GM18519 (cell line): ENCODE measurements at regions not wholly inside any gene's neighbourhood (a gene's known extent, or its start where the extent isn't known, plus 50 kb on each side); places are given as distances from the start of the nearest gene placed in this dataset.

Experiments
- ATAC-seq: cut with Tn5 transposase; IDR thresholded peaks from one replicate; pipeline ENCODE4 v1.9.1; 2021; ENCODE audit warnings: mild to moderate bottlenecking, moderate library complexity; ENCODE audit not compliant: unreplicated experiment, low FRiP score

- no peak for ATAC-seq
These were observed 182.3 kb upstream of the SOX9 start for GRCh38 chr17:71938340-71939010.

DNA sequence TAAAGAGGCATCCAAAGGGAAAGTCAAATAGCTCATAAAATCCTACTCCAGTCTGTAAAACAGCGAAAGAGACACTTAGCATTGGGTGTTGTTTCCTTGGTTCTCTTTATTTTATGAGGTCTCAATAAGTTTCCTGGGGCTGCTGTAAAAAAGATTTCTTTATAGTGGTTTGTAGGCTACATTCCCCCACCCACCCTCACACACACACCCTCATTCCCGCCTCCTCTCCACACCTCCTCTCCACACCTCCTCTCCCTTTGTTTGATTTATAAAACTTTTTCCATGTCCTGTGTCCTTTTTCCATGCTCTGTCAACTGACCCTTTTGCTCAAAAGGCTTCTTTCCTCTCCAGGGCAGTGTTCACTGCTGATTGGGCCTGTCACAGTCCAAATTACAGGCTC, 178.9 kb upstream of the SOX9 start:
- ATAC-seq, result no peak

DNA sequence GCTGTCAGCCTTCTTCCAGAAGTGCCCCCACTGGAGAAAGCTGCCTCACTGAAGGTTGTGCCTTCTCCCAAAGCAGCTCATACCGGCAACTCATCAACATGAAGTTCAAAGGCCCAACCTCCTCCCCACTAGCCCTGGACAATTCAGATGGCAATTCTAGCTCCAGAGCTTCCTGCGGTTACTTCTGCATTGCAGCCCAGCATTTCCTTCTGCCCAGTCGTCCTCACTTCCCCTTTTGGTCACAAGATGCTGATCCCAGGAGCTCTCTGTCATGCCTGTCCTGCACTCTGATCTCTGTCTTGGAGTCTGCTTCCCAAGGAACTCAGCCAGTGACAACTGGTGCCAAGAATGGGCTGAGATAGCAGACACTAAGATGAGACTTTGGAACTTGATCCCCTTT, 178.2 kb upstream of the SOX9 start:
- no peak for ATAC-seq

DNA sequence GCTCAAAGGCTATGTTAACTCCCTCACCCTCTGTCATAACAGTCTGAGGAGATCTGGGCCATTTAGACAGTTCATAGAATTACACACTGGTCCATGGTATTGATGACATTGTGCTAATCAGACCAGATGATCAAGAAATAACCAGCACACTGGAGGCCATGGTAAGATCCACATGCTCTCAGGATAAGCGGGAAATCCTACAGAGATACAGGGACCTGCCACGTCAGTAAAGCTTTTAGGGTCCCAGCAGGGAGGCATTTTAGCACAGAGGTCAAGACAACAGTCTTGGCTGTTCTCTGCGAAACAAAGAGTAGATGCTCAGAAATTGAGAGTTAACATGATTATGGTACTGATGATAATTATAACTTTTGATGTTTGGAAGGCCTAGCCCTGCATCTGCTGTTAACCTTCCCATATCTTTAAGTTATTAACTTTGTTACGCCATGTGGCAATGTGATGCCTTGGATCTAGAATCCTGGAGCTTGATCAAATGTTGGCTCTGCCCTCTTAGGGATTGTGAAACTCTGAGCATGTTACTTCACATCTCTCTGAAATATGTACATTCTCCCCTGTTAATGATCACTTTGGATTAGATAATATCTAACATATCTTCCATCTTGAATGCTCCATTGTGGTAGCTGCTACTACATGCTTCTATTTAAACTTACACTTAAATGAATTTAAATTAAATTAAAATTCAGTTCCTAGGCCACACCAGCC, 172.0 kb upstream of the SOX9 start:
- no peak for ATAC-seq

- no peak for ATAC-seq
These were observed 161.7 kb upstream of the SOX9 start for GRCh38 chr17:71959154-71959553.

- ATAC-seq, result no peak
These were observed 157.5 kb upstream of the SOX9 start for GRCh38 chr17:71963351-71963750.

DNA sequence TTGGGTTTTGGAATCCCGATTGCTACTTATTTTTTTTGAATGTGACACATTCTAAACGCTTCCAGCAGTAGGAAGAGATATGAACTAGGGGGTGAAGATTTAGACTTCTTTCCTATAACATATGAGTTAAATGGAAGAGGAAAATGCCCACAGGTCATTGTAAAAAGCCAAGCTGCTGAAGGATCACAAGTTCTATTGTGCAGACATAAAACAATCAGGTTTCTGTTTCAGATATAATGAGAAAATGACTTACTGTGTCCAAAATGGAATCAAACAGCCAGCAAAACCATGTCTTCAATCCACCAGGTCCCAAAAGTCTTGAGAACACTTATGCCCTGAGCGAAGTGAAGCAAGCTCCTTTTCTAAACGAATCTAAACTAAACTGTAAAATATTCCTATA, 157.0 kb upstream of the SOX9 start:
- ATAC-seq, result no peak

DNA sequence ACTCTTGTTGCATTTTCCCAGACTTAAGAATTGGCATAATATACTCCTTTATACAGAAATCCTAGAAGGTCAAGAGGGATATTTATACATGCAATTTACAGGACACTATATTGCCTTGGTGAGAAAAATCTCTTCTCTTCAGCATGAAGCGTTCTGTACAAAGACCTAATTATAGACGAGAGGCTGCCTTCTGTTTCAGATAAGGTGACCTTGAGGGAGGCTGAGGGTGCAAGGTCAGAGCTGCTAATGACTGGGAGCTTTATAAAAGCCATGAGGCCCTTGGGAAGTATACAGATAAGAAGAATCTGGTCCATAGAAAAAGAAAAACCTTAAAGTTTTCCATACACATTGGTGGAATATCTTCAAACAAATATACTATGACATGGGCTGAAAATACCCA, 156.3 kb upstream of the SOX9 start:
- no peak for ATAC-seq

- no peak for ATAC-seq
These were observed 154.8 kb upstream of the SOX9 start for GRCh38 chr17:71966055-71966454.

DNA sequence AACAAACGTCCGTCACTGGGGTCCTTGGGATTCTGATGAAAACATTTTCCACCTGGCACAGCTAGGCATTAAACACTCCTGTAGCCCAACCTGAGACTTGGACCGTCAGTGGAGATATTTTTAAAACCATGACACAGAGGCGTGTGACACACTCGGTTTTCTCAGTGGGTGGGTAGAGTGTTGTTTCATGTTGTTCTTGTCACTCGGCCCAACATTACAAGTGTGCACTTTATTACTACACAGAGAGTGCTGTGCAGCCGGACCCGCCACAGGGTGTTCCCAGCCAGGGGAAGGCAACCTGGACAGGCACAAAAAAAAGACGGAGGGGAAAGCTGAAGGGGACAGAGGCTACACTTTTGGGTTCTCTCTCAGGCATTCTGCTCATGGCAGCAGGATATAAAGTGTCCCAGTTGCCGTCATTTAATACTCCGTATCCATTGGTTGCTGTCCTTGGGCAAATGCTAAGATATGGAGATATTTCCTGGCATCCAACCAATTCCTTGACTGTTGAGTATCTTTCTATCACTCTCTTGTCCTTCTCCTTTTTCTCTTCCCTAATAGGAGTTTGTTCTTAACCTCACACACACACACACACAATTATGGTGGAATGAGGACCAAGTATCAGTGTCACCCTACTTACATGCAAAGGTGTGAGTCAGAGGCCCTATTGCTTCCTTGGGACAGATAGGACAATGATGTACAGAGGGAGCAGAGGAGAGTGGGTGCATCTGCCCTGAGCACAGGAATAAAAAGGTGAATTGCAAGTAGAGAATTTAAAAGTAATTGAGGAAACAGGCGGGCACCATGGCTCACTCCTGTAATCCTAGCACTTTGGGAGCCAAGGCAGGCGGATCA, 154.1 kb upstream of the SOX9 start:
- no peak for ATAC-seq

GRCh38 chr17:71969500-71969899, 151.3 kb upstream of the SOX9 start:
- no peak for ATAC-seq

- ATAC-seq, result peak; percentile 70
These were observed 150.5 kb upstream of the SOX9 start for GRCh38 chr17:71970312-71970711.

DNA sequence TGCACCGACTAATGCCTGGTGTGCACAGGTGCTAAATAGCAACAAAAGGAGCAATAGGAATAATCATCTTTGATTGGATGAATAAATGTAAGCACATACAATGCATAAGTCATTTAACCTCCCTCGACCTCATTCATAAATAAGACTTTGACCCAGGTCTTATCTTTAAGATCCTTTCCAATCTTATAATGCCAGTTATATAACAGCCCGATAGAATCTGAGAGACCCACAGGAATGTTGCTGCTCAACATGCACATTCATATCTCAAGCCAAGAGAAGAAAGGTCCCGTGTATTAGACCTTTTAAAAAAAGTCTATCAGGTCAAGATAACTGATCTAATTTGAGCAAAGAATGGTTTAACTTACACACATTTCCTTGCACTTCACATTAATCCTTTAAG, 146.8 kb upstream of the SOX9 start:
- ATAC-seq, result no peak

GRCh38 chr17:71975331-71975801, 145.5 kb upstream of the SOX9 start:
- no peak for ATAC-seq

- ATAC-seq, result no peak
These were observed 144.7 kb upstream of the SOX9 start for GRCh38 chr17:71976011-71976649.

- no peak for ATAC-seq
These were observed 142.4 kb upstream of the SOX9 start for GRCh38 chr17:71978435-71978834.

DNA sequence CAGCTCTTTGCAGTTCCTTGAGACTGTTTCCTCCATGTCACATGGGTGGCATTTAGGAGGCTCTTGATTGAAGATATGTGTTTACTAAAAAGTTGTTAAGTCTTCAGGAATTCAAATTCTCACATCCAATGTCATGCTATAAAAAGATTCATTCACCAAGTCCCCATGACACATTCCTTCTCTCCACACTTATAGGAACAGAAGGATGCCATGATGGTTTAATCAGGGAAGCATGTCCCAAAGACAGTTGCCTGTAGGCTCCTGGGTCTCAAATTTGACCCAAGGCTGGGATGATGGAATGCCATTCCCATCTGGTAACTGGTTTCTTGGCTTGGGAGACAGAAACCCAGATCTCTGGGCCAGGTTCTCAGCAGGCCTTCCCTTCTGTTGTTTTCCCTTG, 140.6 kb upstream of the SOX9 start:
- ATAC-seq, result no peak

- no peak for ATAC-seq
These were observed 137.0 kb upstream of the SOX9 start for GRCh38 chr17:71983828-71984227.

- ATAC-seq, result no peak
These were observed 135.4 kb upstream of the SOX9 start for GRCh38 chr17:71985111-71986039.

GRCh38 chr17:71986886-71987285, 133.9 kb upstream of the SOX9 start:
- ATAC-seq, result no peak
